Neural progenitor cell (in vitro differentiated cells): ENCODE measurements at regions not wholly inside any gene's neighbourhood (a gene's known extent, or its start where the extent isn't known, plus 50 kb on each side); places are given as distances from the start of the nearest gene placed in this dataset.

Source experiments
- CTCF ChIP-seq: fragments of 200-600 bp; sonication (generic); IDR thresholded peaks from 2 replicates; pipeline ENCODE4 v1.5.1; 2017; ENCODE audit warnings: antibody characterized with exemption, mild to moderate bottlenecking
- EZH2 ChIP-seq: fragments of 200-600 bp; sonication (generic); IDR thresholded peaks from 2 replicates; pipeline ENCODE4 v1.6.1; 2017; ENCODE audit warnings: antibody characterized with exemption, mild to moderate bottlenecking, moderate library complexity

GRCh38 chr2:18763338-18763737, 174.0 kb upstream of the NT5C1B start:
- TF ChIP-seq EZH2 = no peak
- no peak for TF ChIP-seq CTCF
